ENCODE measurements at regions not wholly inside any gene's neighbourhood (a gene's known extent, or its start where the extent isn't known, plus 50 kb on each side); places are given as distances from the start of the nearest gene placed in this dataset.
"Not testable (repeated sequence)": the region's sequence is repeated elsewhere in the genome, so short reads cannot be mapped to it uniquely, and the experiment has no call there.

DNA sequence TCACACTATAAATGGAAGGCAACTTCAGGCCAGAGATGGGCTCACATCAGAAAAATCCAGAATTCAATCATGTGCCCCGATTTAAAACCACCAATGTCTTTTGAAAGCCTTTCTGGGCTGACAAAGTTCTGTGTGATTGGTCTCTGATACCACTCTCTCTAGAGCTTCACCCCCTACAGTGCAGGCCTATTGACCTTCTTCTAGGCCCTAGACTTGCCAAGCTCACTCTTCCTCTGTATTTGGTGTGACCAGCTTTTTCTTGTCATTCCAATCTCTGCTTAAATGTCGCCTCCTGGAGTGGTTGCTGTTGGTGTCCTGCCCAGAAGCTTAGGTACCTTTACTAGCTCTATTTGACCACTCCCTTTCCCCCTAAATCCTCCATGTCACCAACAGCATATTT is 78.7 kb downstream of the GCNT4 start:
- in situ Hi-C loops (cut with HindIII; ENCODE audit: low sequenced_read_pairs): no loop called here
- DNase-seq (ENCODE audit: low read depth, low spot score): no peak
- TF ChIP-seq, protein P1, sequence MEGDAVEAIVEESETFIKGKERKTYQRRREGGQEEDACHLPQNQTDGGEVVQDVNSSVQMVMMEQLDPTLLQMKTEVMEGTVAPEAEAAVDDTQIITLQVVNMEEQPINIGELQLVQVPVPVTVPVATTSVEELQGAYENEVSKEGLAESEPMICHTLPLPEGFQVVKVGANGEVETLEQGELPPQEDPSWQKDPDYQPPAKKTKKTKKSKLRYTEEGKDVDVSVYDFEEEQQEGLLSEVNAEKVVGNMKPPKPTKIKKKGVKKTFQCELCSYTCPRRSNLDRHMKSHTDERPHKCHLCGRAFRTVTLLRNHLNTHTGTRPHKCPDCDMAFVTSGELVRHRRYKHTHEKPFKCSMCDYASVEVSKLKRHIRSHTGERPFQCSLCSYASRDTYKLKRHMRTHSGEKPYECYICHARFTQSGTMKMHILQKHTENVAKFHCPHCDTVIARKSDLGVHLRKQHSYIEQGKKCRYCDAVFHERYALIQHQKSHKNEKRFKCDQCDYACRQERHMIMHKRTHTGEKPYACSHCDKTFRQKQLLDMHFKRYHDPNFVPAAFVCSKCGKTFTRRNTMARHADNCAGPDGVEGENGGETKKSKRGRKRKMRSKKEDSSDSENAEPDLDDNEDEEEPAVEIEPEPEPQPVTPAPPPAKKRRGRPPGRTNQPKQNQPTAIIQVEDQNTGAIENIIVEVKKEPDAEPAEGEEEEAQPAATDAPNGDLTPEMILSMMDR (IDR thresholded peaks at IDR 0.05; ENCODE audit: low read depth, low read length): no peak

DNA sequence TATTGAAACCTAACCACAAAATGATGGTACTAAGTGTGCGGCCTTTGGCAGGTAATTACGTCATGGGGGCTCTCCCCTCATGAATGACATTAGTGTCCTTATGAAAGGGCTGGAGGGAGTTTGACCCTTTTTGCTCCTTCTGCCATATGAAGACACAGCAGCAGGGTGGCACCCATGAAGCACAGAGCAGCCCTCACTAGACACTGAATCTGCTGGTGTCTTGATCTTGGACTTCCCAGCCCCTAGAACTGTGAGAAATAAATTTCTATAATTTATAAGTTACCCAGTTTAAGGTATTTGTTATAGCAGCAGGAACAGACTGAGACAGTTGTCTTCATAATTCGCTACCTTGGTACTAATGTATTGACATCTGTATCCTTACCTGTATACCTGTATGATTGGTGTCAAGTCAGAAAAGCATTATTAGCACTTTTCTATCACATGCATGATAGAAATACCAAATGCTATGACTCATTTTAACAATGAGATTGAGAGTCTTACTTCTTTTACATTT is 80.4 kb downstream of the GCNT4 start:
- in situ Hi-C loops (cut with HindIII; ENCODE audit: low sequenced_read_pairs): no loop called here
- H3K4me3 ChIP-seq (ENCODE audit: low read depth, low read length): no peak overlapping the region
- TF ChIP-seq, protein P1 (IDR thresholded peaks at IDR 0.05; ENCODE audit: low read depth, low read length): no peak
- no peak for DNase-seq (ENCODE audit: low read depth, low spot score)

More for the DNA sequence above, 78.7 kb downstream of the GCNT4 start:
- H3K4me3 ChIP-seq (ENCODE audit: low read depth, low read length): no peak overlapping the region

DNA sequence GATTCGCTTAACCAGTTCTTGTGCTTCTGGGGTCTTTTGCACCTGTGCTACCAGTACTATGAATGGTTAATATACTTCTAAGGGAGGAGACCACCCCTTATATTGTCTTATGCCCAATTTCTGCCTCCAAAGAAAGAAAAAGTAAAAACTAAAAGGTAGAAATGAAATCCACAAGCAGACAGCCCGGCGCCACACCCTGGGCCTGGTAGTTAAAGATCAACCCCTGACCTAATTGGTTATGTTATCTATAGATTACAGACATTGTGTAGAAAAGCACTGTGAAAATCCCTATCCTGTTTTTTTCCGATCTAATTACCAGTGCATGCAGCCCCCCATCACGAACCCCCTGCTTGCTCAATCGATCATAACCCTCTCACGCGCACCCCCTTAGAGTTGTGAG is 81.5 kb downstream of the GCNT4 start:
- DNase-seq (ENCODE audit: low read depth, low spot score); H3K4me3 ChIP-seq (ENCODE audit: low read depth, low read length); in situ Hi-C loops (cut with HindIII; ENCODE audit: low sequenced_read_pairs): not testable (repeated sequence)

DNA sequence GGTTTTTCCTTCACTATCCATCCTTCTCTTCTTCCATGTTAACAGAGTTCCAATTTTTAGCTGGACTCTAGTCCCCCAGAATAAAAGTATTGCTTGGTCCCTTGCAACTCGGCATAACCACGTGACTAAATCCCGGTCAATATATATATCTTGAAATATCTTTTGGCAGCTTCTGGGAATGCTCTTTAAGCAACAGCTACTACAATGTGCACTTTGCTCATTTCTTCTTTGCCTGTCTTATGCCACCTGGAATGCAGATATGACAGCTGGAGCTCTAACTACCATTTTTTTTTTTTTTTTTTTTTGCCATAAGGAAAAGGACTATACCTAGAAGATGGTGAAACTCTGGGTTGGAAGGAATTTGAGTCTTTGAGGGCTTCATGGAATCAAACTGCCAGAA is 82.6 kb downstream of the GCNT4 start:
- in situ Hi-C loops (cut with HindIII; ENCODE audit: low sequenced_read_pairs): no loop called here
- H3K4me3 ChIP-seq (ENCODE audit: low read depth, low read length): no peak overlapping the region
- DNase-seq (ENCODE audit: low read depth, low spot score): no peak
- TF ChIP-seq, protein P1 (IDR thresholded peaks at IDR 0.05; ENCODE audit: low read depth, low read length): no peak

DNA sequence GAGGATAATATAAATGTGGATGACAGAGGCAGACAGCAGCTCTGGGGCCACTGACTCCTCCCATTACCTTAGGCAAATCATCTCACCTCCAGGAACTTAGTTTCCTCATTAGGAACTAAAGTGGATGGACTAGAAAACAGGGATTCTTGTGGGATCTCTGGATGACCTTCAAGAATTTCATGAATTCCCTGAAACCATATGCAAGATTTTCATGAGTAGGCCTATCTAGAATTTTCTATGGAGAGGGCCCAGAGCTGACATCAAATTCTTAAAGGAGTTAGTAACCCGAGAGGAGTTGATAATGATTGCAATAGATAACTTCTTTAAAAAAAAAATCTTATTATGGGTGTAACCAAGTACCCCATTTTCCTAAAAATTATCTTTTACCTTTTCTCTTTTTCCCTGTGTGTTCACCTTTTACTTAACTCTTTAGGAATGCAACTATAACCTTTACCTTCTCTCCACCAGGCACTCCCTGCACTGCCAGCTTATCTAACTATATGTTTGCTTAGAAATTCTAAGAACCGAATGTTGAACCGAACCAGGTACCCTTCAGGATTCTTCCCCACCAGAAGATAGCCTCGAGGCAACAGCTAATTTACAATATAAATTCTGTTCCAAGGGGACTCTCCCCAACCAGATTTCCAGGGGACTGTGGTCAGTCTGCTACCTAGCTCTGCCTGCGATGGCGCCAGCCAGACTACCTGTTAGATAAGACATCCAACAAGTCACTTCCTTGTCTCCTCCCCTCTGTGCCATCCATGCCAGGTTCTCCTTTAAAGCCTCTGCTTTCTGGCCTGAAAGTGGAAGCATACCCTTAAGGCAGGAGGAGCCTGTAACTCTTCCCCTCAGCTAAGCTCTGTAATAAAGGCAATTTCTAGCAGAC is 86.0 kb downstream of the GCNT4 start:
- no peak for DNase-seq (ENCODE audit: low read depth, low spot score)
- H3K4me3 ChIP-seq (ENCODE audit: low read depth, low read length): no peak overlapping the region
- TF ChIP-seq, protein P1 (IDR thresholded peaks at IDR 0.05; ENCODE audit: low read depth, low read length): no peak
- in situ Hi-C loops (cut with HindIII; ENCODE audit: low sequenced_read_pairs): no loop called here

DNA sequence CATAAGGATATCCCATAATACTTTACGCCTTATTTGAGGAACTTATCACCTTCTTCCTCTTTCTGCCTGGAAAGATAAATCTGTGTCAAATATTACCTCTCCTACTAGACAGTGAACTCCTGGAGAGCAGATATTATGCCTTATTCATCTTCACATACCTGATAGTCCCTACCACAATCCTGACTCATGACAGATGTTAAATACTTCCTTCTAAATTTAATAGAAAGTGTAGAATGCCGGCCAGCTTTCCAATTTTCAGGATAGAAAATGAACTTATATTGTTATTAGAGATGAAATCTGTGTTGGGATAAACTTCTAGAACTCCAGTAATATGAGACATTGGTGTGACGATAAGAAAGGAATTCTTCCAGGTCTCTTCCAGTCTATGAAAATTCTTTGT is 89.0 kb downstream of the GCNT4 start:
- DNase-seq (ENCODE audit: low read depth, low spot score): no peak
- TF ChIP-seq, protein P1 (IDR thresholded peaks at IDR 0.05; ENCODE audit: low read depth, low read length): no peak
- H3K4me3 ChIP-seq (ENCODE audit: low read depth, low read length): no peak overlapping the region
- in situ Hi-C loops (cut with HindIII; ENCODE audit: low sequenced_read_pairs): no loop called here

DNA sequence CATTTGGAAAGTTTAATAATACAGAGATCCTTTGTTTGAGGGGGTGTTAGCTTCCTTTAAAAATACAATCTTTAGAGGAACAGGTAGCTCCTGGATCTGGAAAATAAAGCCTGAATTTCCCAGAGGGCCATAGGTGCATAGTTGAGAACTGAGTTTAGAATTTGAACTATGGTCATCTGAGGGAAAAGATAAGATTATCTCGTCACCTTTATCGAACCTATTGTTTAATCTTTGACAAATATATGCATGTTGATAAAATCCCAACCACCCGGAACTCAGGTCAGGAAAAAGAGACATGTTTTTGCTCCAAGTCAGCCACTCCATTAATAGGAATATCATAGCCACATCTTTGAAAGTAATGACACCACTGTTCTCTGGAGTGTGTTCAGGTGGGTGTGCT is 91.7 kb upstream of the FAM169A start:
- in situ Hi-C loops (cut with HindIII; ENCODE audit: low sequenced_read_pairs): no loop called here
- DNase-seq (ENCODE audit: low read depth, low spot score): no peak
- TF ChIP-seq, protein P1 (IDR thresholded peaks at IDR 0.05; ENCODE audit: low read depth, low read length): no peak
- H3K4me3 ChIP-seq (ENCODE audit: low read depth, low read length): no peak overlapping the region
